MM.1S (cell line): ENCODE measurements at regions not wholly inside any gene's neighbourhood (a gene's known extent, or its start where the extent isn't known, plus 50 kb on each side); places are given as distances from the start of the nearest gene placed in this dataset.
A peak's percentile ranks its signal among the peaks of the same experiment; 100 is the strongest.

ENCODE experiments used
- DNase-seq: peaks from one replicate; pipeline ENCODE4 v3.0.0-alpha.2; 2015
- H2AFZ ChIP-seq: fragments of 300-600 bp; sonication (generic); 2 replicates; pipeline ENCODE4 v1.6.0; 2016; ENCODE audit warnings: antibody characterized with exemption, low read length
- H3F3A ChIP-seq: fragments of 300-600 bp; sonication (generic); 2 replicates; pipeline ENCODE4 v1.6.1; 2016; ENCODE audit warnings: mild to moderate bottlenecking, antibody characterized with exemption, low read length, moderate library complexity, mixed read lengths; ENCODE audit not compliant: insufficient read depth
- H3K27ac ChIP-seq: fragments of 300-600 bp; sonication (generic); 2 replicates; pipeline ENCODE4 v1.5.1; 2016; ENCODE audit warnings: mild to moderate bottlenecking, low read length
- H3K27me3 ChIP-seq: fragments of 300-600 bp; sonication (generic); replicated peaks from 2 replicates; pipeline ENCODE4 v1.6.0; 2016; ENCODE audit warnings: low read length; ENCODE audit not compliant: insufficient read depth
- H3K36me3 ChIP-seq: fragments of 300-600 bp; sonication (generic); replicated peaks from 2 replicates; pipeline ENCODE4 v1.6.1; 2016; ENCODE audit warnings: mild to moderate bottlenecking, low read length, mixed read lengths; ENCODE audit not compliant: insufficient read depth
- H3K4me1 ChIP-seq: fragments of 300-600 bp; sonication (generic); 2 replicates; pipeline ENCODE4 v1.6.1; 2016; ENCODE audit warnings: low read length, mixed read lengths
- H3K4me2 ChIP-seq: fragments of 300-600 bp; sonication (generic); 2 replicates; pipeline ENCODE4 v1.6.0; 2016; ENCODE audit warnings: low read depth, low read length
- H3K4me3 ChIP-seq: fragments of 300-600 bp; sonication (generic); 2 replicates; pipeline ENCODE4 v1.5.1; 2016; ENCODE audit warnings: low read length, mixed read lengths
- H3K79me2 ChIP-seq: fragments of 300-600 bp; sonication (generic); 2 replicates; pipeline ENCODE4 v1.6.1; 2016; ENCODE audit warnings: mixed run types, low read length, mixed read lengths
- H3K9ac ChIP-seq: fragments of 300-600 bp; sonication (generic); 2 replicates; pipeline ENCODE4 v1.6.1; 2016; ENCODE audit warnings: low read length, mixed read lengths
- H3K9me2 ChIP-seq: fragments of 300-600 bp; sonication (generic); replicated peaks from 2 replicates; pipeline ENCODE4 v1.6.1; 2016; ENCODE audit warnings: mild to moderate bottlenecking, low read length, mixed read lengths; ENCODE audit not compliant: insufficient read depth
- H3K9me3 ChIP-seq: fragments of 300-600 bp; sonication (generic); replicated peaks from 2 replicates; pipeline ENCODE4 v1.6.1; 2016; ENCODE audit warnings: mild to moderate bottlenecking, low read length, mixed read lengths; ENCODE audit not compliant: insufficient read depth
- H4K20me1 ChIP-seq: fragments of 300-600 bp; sonication (generic); 2 replicates; pipeline ENCODE4 v1.6.1; 2016; ENCODE audit warnings: mild to moderate bottlenecking, low read length, moderate library complexity, mixed read lengths; ENCODE audit not compliant: insufficient read depth
- EZH2 ChIP-seq: fragments of 300-600 bp; sonication (generic); optimal IDR thresholded peaks from 2 replicates; pipeline ENCODE3; 2017; ENCODE audit warnings: low read depth, mild to moderate bottlenecking, antibody characterized with exemption, low read length, mixed read lengths
- EZH2phosphoT487 ChIP-seq: fragments of 300-600 bp; sonication (generic); IDR thresholded peaks from 2 replicates; pipeline ENCODE4 v1.6.1; 2018; ENCODE audit warnings: antibody characterized with exemption, low read length
- TF ChIP-seq, protein P1 (sequence below): fragments of 300-600 bp; sonication (generic); IDR thresholded peaks from 2 replicates; pipeline ENCODE4 v1.5.1; 2016; ENCODE audit warnings: antibody characterized with exemption, low read length, mixed read lengths

GRCh38 chr5:152511120-152511519 lies 106.0 kb upstream of the NMUR2 start:
- Histone ChIP-seq H4K20me1 (no peaks in the 10 kb centered on the region), H3K27ac (no peak overlapping the region), H3F3A (no peaks in the 10 kb centered on the region), H3K9ac (no peak overlapping the region), H3K4me2 (no peak overlapping the region), H3K9me2 (no peaks in the 10 kb centered on the region), H3K4me1 (no peaks in the 10 kb centered on the region), H2AFZ (no peak overlapping the region), H3K9me3 (no peaks in the 10 kb centered on the region), H3K27me3 (no peaks in the 10 kb centered on the region), H3K4me3 (no peak overlapping the region), H3K79me2 (no peaks in the 10 kb centered on the region), H3K36me3 (no peaks in the 10 kb centered on the region)
- TF ChIP-seq, protein P1, sequence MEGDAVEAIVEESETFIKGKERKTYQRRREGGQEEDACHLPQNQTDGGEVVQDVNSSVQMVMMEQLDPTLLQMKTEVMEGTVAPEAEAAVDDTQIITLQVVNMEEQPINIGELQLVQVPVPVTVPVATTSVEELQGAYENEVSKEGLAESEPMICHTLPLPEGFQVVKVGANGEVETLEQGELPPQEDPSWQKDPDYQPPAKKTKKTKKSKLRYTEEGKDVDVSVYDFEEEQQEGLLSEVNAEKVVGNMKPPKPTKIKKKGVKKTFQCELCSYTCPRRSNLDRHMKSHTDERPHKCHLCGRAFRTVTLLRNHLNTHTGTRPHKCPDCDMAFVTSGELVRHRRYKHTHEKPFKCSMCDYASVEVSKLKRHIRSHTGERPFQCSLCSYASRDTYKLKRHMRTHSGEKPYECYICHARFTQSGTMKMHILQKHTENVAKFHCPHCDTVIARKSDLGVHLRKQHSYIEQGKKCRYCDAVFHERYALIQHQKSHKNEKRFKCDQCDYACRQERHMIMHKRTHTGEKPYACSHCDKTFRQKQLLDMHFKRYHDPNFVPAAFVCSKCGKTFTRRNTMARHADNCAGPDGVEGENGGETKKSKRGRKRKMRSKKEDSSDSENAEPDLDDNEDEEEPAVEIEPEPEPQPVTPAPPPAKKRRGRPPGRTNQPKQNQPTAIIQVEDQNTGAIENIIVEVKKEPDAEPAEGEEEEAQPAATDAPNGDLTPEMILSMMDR = no peak
- TF ChIP-seq EZH2phosphoT487 = no peak
- TF ChIP-seq EZH2 = no peak
- no peak for DNase-seq

- H3K27me3 ChIP-seq = no peaks in the 10 kb centered on the region
- no peaks in the 10 kb centered on the region for H3K79me2 ChIP-seq
- no peaks in the 10 kb centered on the region for H3K9me3 ChIP-seq
- H4K20me1 ChIP-seq = no peaks in the 10 kb centered on the region
- no peak overlapping the region for H3K27ac ChIP-seq
- no peak overlapping the region for H3K4me3 ChIP-seq
- TF ChIP-seq EZH2 (no peak), EZH2phosphoT487 (no peak)
- TF ChIP-seq, protein P1 = no peak
- H3K4me1 ChIP-seq = no peaks in the 10 kb centered on the region
- no peak overlapping the region for H2AFZ ChIP-seq
- no peak for DNase-seq
- no peak overlapping the region for H3K4me2 ChIP-seq
- no peaks in the 10 kb centered on the region for H3K36me3 ChIP-seq
- H3K9ac ChIP-seq = no peak overlapping the region
- no peaks in the 10 kb centered on the region for H3F3A ChIP-seq
- no peaks in the 10 kb centered on the region for H3K9me2 ChIP-seq
These were observed 106.6 kb upstream of the NMUR2 start for GRCh38 chr5:152511531-152512132.

DNA sequence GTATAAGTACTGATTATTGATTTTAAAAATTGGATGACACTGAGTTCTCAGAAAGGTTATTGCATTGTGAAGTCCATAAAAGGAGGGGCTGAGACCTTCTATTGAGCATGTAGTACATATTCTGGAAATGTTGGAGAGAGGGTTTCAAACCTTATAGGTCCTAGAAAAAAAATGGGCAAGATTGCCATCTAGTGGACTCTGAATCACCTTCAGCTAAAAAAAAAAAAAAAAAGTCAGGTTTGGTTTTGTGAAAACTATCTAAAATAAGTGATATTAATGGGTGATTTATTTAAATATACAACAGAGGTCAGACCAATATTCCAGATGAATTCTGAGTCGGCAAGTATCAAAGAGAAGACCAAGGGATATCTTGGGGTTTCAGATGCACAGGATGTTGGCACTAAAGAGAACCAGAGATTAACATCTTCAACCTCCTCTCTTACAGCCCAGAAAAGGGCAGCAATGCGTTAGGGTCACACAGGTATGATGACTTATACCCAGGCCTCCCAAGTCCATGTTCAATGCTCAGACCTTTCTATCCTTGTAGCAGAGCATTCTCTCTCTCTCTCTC lies 109.8 kb upstream of the NMUR2 start:
- DNase-seq = peak; percentile 41
- no peaks in the 10 kb centered on the region for H3K4me1 ChIP-seq

More for the DNA sequence above, 109.8 kb upstream of the NMUR2 start:
- TF ChIP-seq EZH2phosphoT487 (no peak), EZH2 (no peak)
- TF ChIP-seq, protein P1 = peak; percentile 50
- Histone ChIP-seq H3K36me3 (no peaks in the 10 kb centered on the region), H3K27ac (no peak overlapping the region), H3K4me2 (no peak overlapping the region), H3F3A (no peaks in the 10 kb centered on the region), H3K9ac (no peak overlapping the region), H4K20me1 (no peaks in the 10 kb centered on the region), H3K27me3 (no peaks in the 10 kb centered on the region), H3K9me3 (no peaks in the 10 kb centered on the region), H3K4me3 (no peak overlapping the region), H2AFZ (no peak overlapping the region), H3K79me2 (no peaks in the 10 kb centered on the region), H3K9me2 (no peaks in the 10 kb centered on the region)
